Activated naive CD4-positive, alpha-beta T cell treated with Interleukin-2 at 50 U/mL for 16 hours (primary cell): ENCODE measurements at regions not wholly inside any gene's neighbourhood (a gene's known extent, or its start where the extent isn't known, plus 50 kb on each side); places are given as distances from the start of the nearest gene placed in this dataset.

Experiments used
- DNase-seq: peaks from one replicate; pipeline ENCODE4 v3.0.0-alpha.2; 2020

GRCh38 chr5:158644301-158644700 is 455.4 kb downstream of the EBF1 start:
- no peak for DNase-seq

- DNase-seq = no peak
Observed at GRCh38 chr5:158643840-158644239, 455.9 kb downstream of the EBF1 start.

DNA sequence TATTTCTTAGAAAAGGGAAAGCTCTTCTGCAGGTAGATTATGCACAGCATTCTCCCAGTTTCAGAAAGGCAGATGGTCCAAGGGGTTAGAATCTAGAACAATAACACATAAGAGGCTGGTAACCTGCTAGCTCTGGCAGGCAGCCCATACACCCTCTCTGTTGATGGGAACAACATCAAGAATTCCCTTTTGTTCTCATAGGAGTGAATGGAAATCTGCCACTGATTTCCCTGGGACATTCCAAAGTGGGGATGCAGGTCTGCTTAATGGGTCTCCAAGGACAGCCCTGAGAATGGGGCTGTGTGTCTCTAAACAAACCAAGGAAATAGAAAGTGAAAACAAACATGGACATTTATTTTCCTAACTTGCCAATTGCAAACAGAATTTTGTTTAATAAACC is 456.8 kb downstream of the EBF1 start:
- DNase-seq = no peak

DNA sequence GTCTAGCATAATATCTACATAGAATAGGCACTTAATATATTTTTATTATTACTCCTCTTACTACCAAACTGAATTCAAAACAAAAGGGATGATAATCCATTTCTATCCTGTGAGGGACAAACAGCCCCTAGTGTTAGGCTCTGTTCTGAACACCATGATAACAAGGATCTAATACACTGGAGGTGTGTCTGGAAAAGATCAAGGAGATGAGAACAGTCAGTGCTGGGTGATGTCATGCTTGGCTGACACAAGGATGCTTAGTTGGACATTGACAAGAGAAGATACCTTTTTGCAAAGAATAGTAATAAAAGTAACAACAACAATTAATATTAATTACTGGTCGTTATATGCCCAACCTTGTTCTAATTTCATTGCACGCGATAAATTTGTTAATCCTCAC is 458.7 kb downstream of the EBF1 start:
- DNase-seq = no peak

GRCh38 chr5:158640593-158640980 is 459.1 kb downstream of the EBF1 start:
- DNase-seq = no peak

DNA sequence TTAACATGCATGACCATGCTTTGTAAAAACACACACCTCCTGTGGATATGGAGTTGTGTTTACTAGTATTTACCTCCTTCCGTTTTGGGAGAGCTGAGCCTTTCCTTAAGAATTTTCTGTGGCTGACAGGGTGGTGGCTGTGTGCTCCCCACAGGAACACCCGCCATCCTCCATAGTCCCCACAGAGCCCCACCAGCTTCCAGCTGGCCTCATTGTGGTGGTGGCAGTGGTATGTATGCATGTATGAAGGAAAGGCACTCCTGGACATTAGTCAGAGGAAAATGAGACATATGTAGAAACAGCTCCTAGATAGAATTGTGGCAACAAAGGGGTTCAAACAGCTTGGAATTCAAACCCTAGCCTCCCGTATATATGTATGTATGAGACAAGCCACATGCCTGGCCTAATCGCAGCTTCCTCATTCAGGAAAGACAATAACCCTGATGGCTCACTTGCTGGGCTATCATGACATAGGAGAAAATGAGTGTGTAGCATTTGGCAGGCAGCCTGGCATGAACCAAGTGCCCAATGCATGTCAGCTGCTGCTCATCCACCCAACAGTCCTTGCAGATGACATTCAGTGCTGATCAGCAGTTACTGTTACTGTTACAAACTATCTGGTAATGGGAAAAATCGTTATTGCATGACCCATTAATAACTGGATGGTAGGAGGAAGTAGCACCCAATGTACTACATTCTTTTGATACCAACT is 459.7 kb downstream of the EBF1 start:
- no peak for DNase-seq

GRCh38 chr5:158638396-158638795 is 461.3 kb downstream of the EBF1 start:
- no peak for DNase-seq

DNA sequence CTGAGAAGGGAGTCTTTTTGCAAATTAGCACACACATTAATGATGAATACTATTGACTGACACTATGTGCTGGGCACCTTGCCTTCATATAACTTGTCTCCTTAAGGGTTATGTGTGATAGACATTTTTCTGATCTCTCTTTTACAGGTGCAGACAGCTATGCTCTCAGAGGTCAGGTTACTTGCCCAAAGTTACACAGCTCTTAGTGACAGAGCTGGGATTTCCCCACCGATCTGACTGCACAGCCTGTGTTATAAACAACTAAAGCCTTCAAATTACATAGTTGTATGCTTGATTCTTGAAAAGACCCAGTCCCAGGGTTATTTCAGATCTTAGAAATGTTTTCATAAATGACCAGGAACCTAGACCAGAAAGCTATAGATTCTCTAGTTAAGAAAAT is 462.7 kb downstream of the EBF1 start:
- no peak for DNase-seq

- no peak for DNase-seq
Observed at GRCh38 chr5:158635565-158635964, 464.2 kb downstream of the EBF1 start.

DNA sequence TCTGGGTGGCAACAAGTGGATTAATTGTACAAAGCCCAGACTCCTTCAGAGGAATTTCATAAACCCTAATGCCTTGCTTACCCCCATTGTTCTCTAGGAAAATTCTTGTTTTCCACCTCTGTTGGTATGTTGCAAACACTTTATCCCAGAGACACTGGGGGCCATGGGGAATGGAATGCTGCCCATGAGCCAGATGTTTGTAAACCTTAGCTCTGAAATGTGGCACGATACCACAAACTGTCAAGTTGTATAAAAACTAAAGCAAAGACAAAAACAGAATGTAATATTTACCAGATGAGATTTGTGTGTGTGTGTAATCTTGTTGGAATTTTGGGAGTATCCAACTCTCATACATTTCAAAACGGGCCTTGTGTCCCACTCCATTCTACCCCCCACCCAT is 465.0 kb downstream of the EBF1 start:
- DNase-seq = no peak

- DNase-seq = no peak
Observed at GRCh38 chr5:158629591-158630312, 470.0 kb downstream of the EBF1 start.

DNA sequence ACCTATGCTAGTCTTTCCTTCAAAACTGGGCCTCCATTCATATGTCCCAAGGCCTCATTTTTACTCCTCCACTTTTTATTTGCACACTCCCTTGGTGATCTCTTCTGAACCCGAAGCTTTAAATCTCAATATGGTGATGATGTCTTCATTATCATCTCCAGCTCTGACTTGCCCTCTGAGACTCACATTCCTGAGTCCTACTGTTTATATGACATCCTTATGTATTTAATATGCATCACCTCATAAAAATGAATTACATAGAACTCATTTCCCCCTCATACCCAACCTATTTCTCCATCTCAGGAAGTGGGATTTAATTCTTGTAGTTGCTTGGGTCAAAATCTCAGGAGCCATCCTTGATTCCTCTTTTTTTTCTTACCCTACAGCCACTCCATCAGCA is 473.0 kb downstream of the EBF1 start:
- DNase-seq = no peak

GRCh38 chr5:158623971-158624370 is 475.7 kb downstream of the EBF1 start:
- DNase-seq = no peak

DNA sequence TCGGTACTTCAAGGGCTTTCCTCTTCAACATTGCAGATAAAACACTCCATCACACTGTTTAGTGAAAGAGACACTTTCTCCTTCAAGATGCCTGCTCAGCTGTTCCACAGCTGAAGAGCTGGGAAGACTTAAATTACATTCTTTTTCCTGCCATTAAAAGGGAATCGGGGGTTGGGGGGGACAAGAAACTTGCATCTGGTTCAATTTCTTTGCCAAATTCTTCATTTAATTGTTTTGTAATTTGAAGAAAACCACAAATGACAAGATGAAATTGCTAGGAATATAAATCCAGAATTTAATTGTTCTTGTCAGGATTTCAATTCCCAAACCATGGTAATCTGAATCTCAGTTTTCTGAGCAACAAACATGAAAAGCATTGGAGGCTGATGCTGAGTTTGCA is 478.3 kb downstream of the EBF1 start:
- DNase-seq = no peak

- no peak for DNase-seq
Observed at GRCh38 chr5:158619083-158619788, 480.5 kb downstream of the EBF1 start.

- no peak for DNase-seq
Observed at GRCh38 chr5:158618256-158618655, 481.5 kb downstream of the EBF1 start.

GRCh38 chr5:158616707-158617106 is 483.0 kb downstream of the EBF1 start:
- DNase-seq = no peak

DNA sequence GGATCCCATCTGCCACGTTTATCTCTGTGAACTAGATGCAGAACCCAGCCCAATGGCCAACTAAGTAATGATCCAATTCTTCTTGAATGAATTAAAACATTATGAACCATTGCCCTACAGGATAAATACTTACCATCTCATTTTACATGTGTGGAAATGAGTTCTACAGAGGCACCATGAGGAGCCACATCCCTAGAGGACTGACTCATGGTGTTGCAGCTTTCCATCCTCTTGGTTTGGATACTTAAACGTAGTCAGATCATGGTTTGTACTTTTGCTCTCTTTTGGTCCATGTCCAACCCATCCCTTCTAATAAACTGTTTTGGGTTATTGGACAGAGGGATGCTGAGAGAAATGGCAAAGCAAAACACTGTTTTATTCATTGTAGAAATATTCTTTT is 484.8 kb downstream of the EBF1 start:
- no peak for DNase-seq

GRCh38 chr5:158611581-158611980 is 488.1 kb downstream of the EBF1 start:
- no peak for DNase-seq

DNA sequence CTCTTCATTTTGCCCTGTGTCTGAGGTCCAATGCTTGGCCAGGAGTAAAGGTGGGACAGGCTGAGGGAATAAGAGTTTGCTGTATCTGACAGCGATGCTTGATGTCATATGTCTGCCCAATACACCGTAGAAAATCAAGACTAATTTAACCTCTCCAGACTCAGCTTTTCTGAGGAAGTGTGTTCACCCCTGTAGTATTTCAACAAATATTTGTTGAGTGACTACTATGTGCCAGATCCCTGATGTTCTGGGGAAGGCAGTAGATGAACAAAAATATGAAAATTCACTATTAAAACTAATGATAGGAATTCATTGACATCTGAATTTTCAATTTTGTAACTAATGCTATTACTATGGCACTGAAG is 489.7 kb downstream of the EBF1 start:
- DNase-seq = no peak

GRCh38 chr5:158609333-158610050 is 490.2 kb downstream of the EBF1 start:
- DNase-seq = no peak

GRCh38 chr5:158607088-158607487 is 492.6 kb downstream of the EBF1 start:
- no peak for DNase-seq

- no peak for DNase-seq
Observed at GRCh38 chr5:158606233-158606632, 493.5 kb downstream of the EBF1 start.

DNA sequence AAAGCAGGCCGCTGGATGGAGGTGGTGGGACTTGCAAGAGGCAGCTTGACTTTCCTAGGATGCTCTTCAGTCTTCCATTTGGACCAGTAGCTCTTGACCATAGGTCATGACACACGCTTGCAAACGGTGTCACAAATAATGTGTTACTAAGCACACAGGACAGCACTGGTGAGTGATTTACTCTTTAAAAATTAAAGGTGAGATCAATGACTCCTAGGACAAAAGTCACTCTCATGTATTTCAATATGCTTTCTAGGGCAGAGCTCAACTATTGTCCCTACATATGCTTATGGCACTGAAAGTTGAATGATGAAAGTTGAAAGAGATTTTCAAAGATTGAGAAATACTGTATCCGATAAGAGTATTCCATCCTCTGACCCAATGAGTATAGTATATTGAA is 496.7 kb downstream of the EBF1 start:
- no peak for DNase-seq
